NB4 (cell line): ENCODE measurements at regions not wholly inside any gene's neighbourhood (a gene's known extent, or its start where the extent isn't known, plus 50 kb on each side); places are given as distances from the start of the nearest gene placed in this dataset.

ENCODE experiments used
- CTCF ChIP-seq: IDR thresholded peaks from one replicate; pipeline ENCODE4 v1.5.1; 2012; ENCODE audit warnings: low read depth, low read length
- POLR2A ChIP-seq: IDR thresholded peaks from 2 replicates; pipeline ENCODE4 v1.6.1; 2011; ENCODE audit warnings: mild to moderate bottlenecking; ENCODE audit not compliant: insufficient read length; ENCODE audit errors: extremely low read depth

GRCh38 chr2:144711630-144712549 is 192.0 kb upstream of the ZEB2 start:
- TF ChIP-seq POLR2A (no peak), CTCF (no peak)
